BJ (cell line): ENCODE measurements at regions not wholly inside any gene's neighbourhood (a gene's known extent, or its start where the extent isn't known, plus 50 kb on each side); places are given as distances from the start of the nearest gene placed in this dataset.

Experiments
- CTCF ChIA-PET: fragments of 350-600 bp; formaldehyde crosslinking; extraction: SDS; loops from one replicate; lab custom pipeline; 2021; ENCODE audit warnings: antibody characterized with exemption, inconsistent platforms; lab: Yijun Ruan, JAX
- POLR2A ChIA-PET: fragments of 300-600 bp; sonication (Branson Sonifier 250); formaldehyde crosslinking; extraction: SDS; loops from one replicate; lab custom pipeline; 2021; ENCODE audit warnings: antibody characterized with exemption; lab: Charles Lee
- DNase-seq: peaks from one replicate; pipeline ENCODE4 v3.0.0-alpha.2; 2011; ENCODE audit warnings: low read depth
- H3K27me3 ChIP-seq: 2 replicates; pipeline ENCODE4 v1.6.0; 2011; ENCODE audit warnings: low read length; ENCODE audit not compliant: control insufficient read depth, insufficient read depth
- H3K36me3 ChIP-seq: 2 replicates; pipeline ENCODE4 v1.5.1; 2011; ENCODE audit warnings: low read length; ENCODE audit not compliant: control insufficient read depth, insufficient read depth
- H3K4me3 ChIP-seq: 2 replicates; pipeline ENCODE4 v1.5.1; 2011; ENCODE audit warnings: low read depth, mild to moderate bottlenecking, control low read depth, low read length
- TF ChIP-seq, protein P1 (sequence below): IDR thresholded peaks from 2 replicates; pipeline ENCODE4 v1.5.1; 2011; ENCODE audit warnings: low read depth, mild to moderate bottlenecking, control low read depth, inconsistent platforms, low read length, moderate library complexity; ENCODE audit not compliant: insufficient read depth

DNA sequence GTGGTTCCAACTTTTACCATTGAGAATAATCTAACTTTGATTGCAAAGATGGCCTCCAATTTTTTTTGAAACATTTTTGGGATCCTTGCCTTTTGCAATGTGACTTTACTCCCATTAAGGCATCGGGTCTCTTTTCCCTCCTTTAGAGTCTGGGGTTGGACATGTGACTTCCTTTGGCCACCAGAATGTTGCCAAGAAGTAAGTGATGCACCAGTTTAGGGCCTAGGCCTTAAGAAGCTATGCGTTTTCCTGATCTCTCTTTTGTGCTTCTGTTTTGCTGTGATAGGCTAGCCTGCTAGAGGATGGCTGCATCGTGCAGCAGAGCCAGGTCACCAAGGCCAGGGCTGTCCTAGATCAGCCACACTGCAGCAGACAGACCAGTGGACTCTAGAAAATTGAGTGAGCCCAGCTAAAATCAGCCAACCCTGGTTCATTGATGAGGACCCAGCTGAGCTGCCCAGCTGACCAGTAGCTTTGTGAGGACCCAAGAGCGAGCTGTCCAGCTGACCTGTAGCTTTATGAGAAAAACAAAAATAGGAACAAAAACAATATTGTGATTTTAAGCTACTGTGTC, 594.0 kb upstream of the JAG1 start:
- CTCF ChIA-PET, result interaction anchor here (1.1 to 1.9 kb wide), 2 partner anchors 22 to 63 kb away, joined by 3 to 7 read pairs; no protein-coding TSS in a partner anchor
- POLR2A ChIA-PET, result interaction anchor here (0.6 kb wide), 2 partner anchors 757 to 1099 kb away, joined by 4 to 11 read pairs; no protein-coding TSS in a partner anchor
- Histone ChIP-seq H3K36me3 (no peaks in the 10 kb centered on the region), H3K27me3 (no peaks in the 10 kb centered on the region), H3K4me3 (no peak overlapping the region)
- DNase-seq, result no peak
- TF ChIP-seq, protein P1, sequence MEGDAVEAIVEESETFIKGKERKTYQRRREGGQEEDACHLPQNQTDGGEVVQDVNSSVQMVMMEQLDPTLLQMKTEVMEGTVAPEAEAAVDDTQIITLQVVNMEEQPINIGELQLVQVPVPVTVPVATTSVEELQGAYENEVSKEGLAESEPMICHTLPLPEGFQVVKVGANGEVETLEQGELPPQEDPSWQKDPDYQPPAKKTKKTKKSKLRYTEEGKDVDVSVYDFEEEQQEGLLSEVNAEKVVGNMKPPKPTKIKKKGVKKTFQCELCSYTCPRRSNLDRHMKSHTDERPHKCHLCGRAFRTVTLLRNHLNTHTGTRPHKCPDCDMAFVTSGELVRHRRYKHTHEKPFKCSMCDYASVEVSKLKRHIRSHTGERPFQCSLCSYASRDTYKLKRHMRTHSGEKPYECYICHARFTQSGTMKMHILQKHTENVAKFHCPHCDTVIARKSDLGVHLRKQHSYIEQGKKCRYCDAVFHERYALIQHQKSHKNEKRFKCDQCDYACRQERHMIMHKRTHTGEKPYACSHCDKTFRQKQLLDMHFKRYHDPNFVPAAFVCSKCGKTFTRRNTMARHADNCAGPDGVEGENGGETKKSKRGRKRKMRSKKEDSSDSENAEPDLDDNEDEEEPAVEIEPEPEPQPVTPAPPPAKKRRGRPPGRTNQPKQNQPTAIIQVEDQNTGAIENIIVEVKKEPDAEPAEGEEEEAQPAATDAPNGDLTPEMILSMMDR, result no peak

GRCh38 chr20:11270566-11270965, 596.8 kb upstream of the JAG1 start:
- DNase-seq, result no peak
- CTCF ChIA-PET, result no interaction called here
- H3K27me3 ChIP-seq, result no peaks in the 10 kb centered on the region
- TF ChIP-seq, protein P1, result no peak
- no peaks in the 10 kb centered on the region for H3K36me3 ChIP-seq
- POLR2A ChIA-PET, result no interaction called here
- no peak overlapping the region for H3K4me3 ChIP-seq

GRCh38 chr20:11271319-11271718, 597.5 kb upstream of the JAG1 start:
- TF ChIP-seq, protein P1, result no peak
- CTCF ChIA-PET, result interaction anchor here (0.5 to 1.5 kb wide), 4 partner anchors 9 to 597 kb away, joined by 3 to 5 read pairs (median 3); partner anchors contain the start of gene JAG1
- H3K4me3 ChIP-seq, result no peak overlapping the region

DNA sequence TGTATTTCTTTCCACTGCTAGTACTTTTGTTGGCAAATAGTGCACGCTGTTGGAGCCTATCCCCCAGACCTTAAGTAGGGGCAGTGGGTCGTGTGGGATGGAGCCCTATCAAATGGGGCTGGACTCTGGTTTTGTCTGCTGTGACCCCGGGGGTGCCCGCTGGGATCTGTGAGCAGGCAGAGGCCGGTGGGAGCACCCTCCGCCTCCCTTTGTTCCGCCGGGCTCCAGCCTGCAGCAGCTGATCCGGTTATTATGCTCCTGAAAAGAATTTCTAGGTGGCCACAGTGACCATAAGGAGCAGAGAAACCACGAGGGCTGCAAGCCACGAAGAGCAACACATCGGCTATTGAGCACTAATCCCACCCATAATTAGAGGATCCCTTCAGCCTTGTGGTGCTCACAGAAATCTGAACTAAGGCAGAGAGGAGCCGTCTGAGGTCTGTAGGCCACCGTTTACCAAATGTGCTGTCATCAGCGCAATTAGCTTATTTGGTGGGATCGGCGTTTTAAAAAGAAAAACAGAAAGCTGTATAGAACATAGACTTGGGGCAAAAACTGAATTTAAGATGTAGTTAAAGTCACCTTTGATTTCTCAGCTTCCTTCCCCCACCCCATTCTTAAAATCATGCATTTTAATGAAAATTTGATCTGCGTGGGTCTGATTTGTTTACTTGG, 598.3 kb upstream of the JAG1 start:
- ChIA-PET POLR2A (no interaction called here), CTCF (interaction anchor here (0.5 to 1.5 kb wide), 4 partner anchors 8 to 598 kb away, joined by 3 to 5 read pairs (median 3); partner anchors contain the start of gene JAG1)

More at GRCh38 chr20:11271319-11271718, 597.5 kb upstream of the JAG1 start:
- DNase-seq, result no peak
- H3K27me3 ChIP-seq, result no peaks in the 10 kb centered on the region
- POLR2A ChIA-PET, result no interaction called here
- no peaks in the 10 kb centered on the region for H3K36me3 ChIP-seq

GRCh38 chr20:11274141-11274594, 600.4 kb upstream of the JAG1 start:
- no peak for DNase-seq
- POLR2A ChIA-PET, result no interaction called here
- CTCF ChIA-PET, result interaction anchor here (1.0 kb wide), 1 partner anchor 840 kb away, joined by 3 read pairs; the partner anchor contains the start of gene MKKS
- no peaks in the 10 kb centered on the region for H3K27me3 ChIP-seq
- H3K4me3 ChIP-seq, result no peak overlapping the region
- no peaks in the 10 kb centered on the region for H3K36me3 ChIP-seq
- TF ChIP-seq, protein P1, result peak; percentile 41; the same call in 1 of the 2 replicates

More for the DNA sequence above, 598.3 kb upstream of the JAG1 start:
- no peak for DNase-seq
- TF ChIP-seq, protein P1, result no peak
- no peaks in the 10 kb centered on the region for H3K36me3 ChIP-seq
- H3K27me3 ChIP-seq, result no peaks in the 10 kb centered on the region
- H3K4me3 ChIP-seq, result no peak overlapping the region
